ENCODE measurements at regions not wholly inside any gene's neighbourhood (a gene's known extent, or its start where the extent isn't known, plus 50 kb on each side); places are given as distances from the start of the nearest gene placed in this dataset.

DNA sequence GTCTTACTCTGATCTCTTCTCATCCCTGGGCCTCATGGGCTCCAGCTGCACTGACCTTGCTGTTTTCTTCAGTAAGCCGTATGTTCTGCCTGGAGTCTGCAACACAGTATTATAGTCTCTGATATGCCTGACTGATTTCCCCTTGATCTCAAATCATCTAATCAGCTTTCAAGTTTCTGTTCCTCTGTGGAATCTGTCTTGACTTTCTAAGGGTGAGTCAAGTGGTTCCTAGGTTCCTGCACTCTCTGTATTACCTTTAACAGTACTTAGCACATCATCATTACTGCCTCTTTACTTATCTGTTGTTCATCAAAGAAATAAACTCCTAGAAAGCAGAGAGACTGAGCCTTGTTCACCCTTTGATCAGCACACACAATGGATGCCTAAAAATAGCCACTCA lies 350.7 kb downstream of the LMO7 start:
- no peak overlapping the region for H3K4me3 Mint-ChIP-seq (ENCODE audit: low read depth)
- H3K4me1 Mint-ChIP-seq (ENCODE audit: low read depth), result peaks cover 5% of the 10 kb centered on the region
- no peak overlapping the region for H3K27ac Mint-ChIP-seq
- no peak for DNase-seq (ENCODE audit: low spot score, unreplicated experiment)
- H3K27me3 Mint-ChIP-seq, result no peaks in the 10 kb centered on the region
- H3K36me3 Mint-ChIP-seq (ENCODE audit: insufficient read depth), result no peaks in the 10 kb centered on the region
- peaks cover 22% of the 10 kb centered on the region for H3K9me3 Mint-ChIP-seq (ENCODE audit: low read depth)
- TF ChIP-seq CTCF (IDR thresholded peaks at IDR 0.05; ENCODE audit: unreplicated experiment), result no peak

DNA sequence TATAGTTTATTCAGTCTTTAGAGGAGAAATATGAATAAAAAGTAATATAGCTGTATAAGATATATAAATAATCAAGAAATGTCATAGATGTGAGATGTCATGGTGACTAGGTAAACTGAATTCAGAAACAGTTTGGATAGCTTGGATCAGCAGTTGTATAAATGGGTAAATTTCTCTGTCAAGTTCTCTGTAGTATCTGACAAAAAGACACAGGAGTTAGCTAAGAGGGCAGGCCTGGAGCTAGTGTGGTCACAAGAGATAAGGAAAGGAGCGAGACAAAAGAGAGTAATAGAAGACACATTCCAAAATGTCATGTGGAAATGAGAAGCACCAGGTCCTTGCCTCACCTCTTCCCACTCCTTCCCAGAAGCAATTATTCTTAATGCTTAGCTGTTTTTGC lies 349.0 kb downstream of the LMO7 start:
- Mint-ChIP-seq H3K9me3 (ENCODE audit: low read depth) (peaks cover 19% of the 10 kb centered on the region), H3K4me1 (ENCODE audit: low read depth) (peaks cover 5% of the 10 kb centered on the region), H3K4me3 (ENCODE audit: low read depth) (no peak overlapping the region), H3K27me3 (no peaks in the 10 kb centered on the region), H3K36me3 (ENCODE audit: insufficient read depth) (no peaks in the 10 kb centered on the region), H3K27ac (no peak overlapping the region)
- no peak for DNase-seq (ENCODE audit: low spot score, unreplicated experiment)
- TF ChIP-seq CTCF (IDR thresholded peaks at IDR 0.05; ENCODE audit: unreplicated experiment), result no peak

- no peak overlapping the region for H3K27ac Mint-ChIP-seq
- TF ChIP-seq CTCF (IDR thresholded peaks at IDR 0.05; ENCODE audit: unreplicated experiment), result no peak
- no peaks in the 10 kb centered on the region for H3K27me3 Mint-ChIP-seq
- no peaks in the 10 kb centered on the region for H3K4me1 Mint-ChIP-seq (ENCODE audit: low read depth)
- no peak for DNase-seq (ENCODE audit: low spot score, unreplicated experiment)
- H3K9me3 Mint-ChIP-seq (ENCODE audit: low read depth), result no peaks in the 10 kb centered on the region
- H3K4me3 Mint-ChIP-seq (ENCODE audit: low read depth), result no peak overlapping the region
- H3K36me3 Mint-ChIP-seq (ENCODE audit: insufficient read depth), result no peaks in the 10 kb centered on the region
These were observed 342.7 kb downstream of the LMO7 start for GRCh38 chr13:75978818-75979217.

GRCh38 chr13:75968103-75968838 lies 332.1 kb downstream of the LMO7 start:
- no peaks in the 10 kb centered on the region for H3K4me1 Mint-ChIP-seq (ENCODE audit: low read depth)

GRCh38 chr13:75963302-75963701 lies 327.2 kb downstream of the LMO7 start:
- Mint-ChIP-seq H3K9me3 (ENCODE audit: low read depth) (no peaks in the 10 kb centered on the region), H3K27ac (no peak overlapping the region), H3K4me3 (ENCODE audit: low read depth) (no peak overlapping the region), H3K4me1 (ENCODE audit: low read depth) (peaks cover 4% of the 10 kb centered on the region), H3K27me3 (peaks cover 16% of the 10 kb centered on the region), H3K36me3 (ENCODE audit: insufficient read depth) (no peaks in the 10 kb centered on the region)
- no peak for TF ChIP-seq CTCF (IDR thresholded peaks at IDR 0.05; ENCODE audit: unreplicated experiment)
- no peak for DNase-seq (ENCODE audit: low spot score, unreplicated experiment)

More at GRCh38 chr13:75968103-75968838, 332.1 kb downstream of the LMO7 start:
- H3K4me3 Mint-ChIP-seq (ENCODE audit: low read depth), result no peak overlapping the region
- no peak for TF ChIP-seq CTCF (IDR thresholded peaks at IDR 0.05; ENCODE audit: unreplicated experiment)
- H3K9me3 Mint-ChIP-seq (ENCODE audit: low read depth), result no peaks in the 10 kb centered on the region
- H3K27ac Mint-ChIP-seq, result no peak overlapping the region
- H3K27me3 Mint-ChIP-seq, result peaks cover 3% of the 10 kb centered on the region
- no peaks in the 10 kb centered on the region for H3K36me3 Mint-ChIP-seq (ENCODE audit: insufficient read depth)
- DNase-seq (ENCODE audit: low spot score, unreplicated experiment), result no peak
